GM20000 (cell line): ENCODE measurements at regions not wholly inside any gene's neighbourhood (a gene's known extent, or its start where the extent isn't known, plus 50 kb on each side); places are given as distances from the start of the nearest gene placed in this dataset.

Experiments
- DNase-seq: peaks from one replicate; pipeline ENCODE4 v3.0.0; 2012; ENCODE audit warnings: low spot score
- TF ChIP-seq, protein P1 (sequence below): IDR thresholded peaks from 2 replicates; pipeline ENCODE4 v1.5.1; 2012; ENCODE audit warnings: mild to moderate bottlenecking, control low read depth; ENCODE audit errors: extremely low read depth, missing control alignments

GRCh38 chr7:52243685-52244084 is 791.7 kb upstream of the POM121L12 start:
- DNase-seq: no peak
- TF ChIP-seq, protein P1, sequence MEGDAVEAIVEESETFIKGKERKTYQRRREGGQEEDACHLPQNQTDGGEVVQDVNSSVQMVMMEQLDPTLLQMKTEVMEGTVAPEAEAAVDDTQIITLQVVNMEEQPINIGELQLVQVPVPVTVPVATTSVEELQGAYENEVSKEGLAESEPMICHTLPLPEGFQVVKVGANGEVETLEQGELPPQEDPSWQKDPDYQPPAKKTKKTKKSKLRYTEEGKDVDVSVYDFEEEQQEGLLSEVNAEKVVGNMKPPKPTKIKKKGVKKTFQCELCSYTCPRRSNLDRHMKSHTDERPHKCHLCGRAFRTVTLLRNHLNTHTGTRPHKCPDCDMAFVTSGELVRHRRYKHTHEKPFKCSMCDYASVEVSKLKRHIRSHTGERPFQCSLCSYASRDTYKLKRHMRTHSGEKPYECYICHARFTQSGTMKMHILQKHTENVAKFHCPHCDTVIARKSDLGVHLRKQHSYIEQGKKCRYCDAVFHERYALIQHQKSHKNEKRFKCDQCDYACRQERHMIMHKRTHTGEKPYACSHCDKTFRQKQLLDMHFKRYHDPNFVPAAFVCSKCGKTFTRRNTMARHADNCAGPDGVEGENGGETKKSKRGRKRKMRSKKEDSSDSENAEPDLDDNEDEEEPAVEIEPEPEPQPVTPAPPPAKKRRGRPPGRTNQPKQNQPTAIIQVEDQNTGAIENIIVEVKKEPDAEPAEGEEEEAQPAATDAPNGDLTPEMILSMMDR: no peak

GRCh38 chr7:52233248-52233647 is 802.2 kb upstream of the POM121L12 start:
- TF ChIP-seq, protein P1: no peak
- DNase-seq: no peak

DNA sequence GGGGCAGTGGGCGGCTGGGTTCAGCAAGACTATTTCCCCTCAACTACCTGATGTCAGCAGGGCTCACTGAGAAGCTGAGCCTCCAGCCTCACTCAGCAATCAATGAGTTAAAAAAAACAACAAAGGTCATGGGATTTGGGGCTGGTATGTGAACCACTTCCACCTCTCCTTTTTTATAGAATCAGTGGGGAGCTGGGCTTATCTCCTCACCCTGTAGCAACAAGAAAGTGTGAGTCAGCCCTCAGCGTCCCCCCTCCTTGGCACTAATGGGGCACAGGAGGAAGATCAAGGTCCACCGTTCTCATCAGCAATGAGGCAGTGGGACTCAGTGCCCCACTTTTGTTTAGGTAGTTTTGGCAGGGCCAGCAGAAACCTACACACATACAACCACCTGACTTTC is 823.5 kb upstream of the POM121L12 start:
- TF ChIP-seq, protein P1: no peak
- no peak for DNase-seq

GRCh38 chr7:52209614-52210013 is 825.8 kb upstream of the POM121L12 start:
- TF ChIP-seq, protein P1: no peak

GRCh38 chr7:52197221-52197620 is 838.2 kb upstream of the POM121L12 start:
- TF ChIP-seq, protein P1: no peak
- DNase-seq: no peak

More at GRCh38 chr7:52209614-52210013, 825.8 kb upstream of the POM121L12 start:
- DNase-seq: no peak

DNA sequence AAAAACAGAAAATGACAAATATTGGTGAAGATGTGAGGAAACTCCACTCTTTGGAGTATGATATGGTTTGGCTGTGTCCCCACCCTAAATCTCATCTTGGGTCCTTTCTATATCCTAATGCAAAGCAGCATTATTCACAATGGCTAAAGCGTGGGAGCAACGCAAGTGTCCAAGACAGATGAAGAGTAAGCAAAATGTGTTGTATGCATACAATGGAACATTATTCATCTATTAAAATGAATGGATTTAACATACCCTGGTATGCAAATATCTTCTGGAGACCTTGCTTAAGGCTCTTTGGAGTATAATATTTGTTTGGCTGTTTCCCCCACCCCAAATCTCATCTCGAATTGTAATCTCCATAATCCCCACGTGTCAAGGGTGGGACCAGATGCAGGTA is 839.8 kb upstream of the POM121L12 start:
- no peak for DNase-seq
- TF ChIP-seq, protein P1: no peak

DNA sequence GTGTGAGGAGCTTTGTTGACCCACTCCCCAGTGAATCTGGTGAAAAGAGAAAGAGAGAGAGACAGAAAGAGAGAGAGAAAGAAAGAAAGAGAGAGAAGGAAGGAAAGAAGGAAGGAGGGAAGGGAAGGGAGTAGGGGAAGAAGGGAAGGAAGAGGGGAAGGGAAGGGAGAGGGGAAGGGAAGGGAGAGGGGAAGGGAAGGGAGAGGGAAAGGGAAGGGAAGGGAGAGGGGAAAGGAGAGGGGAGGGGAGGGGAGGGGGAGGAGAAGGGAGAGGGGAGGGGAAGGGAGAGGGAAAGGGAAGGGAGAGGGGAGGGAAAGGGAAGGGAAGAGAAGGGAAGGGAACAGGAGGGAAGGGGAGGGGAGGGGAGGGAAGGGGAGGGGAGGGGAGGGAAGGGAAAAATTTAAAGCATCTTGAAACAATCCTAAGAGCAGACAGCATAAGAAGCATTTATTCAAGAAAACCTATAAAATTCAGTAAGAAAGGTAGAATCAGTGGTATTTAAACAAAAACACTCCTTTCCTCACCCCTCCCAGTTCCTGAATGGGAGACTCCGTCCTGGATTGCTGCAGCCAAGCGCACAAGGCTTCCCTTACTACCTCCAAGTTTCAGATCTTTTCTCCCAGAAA is 846.2 kb upstream of the POM121L12 start:
- TF ChIP-seq, protein P1: no peak
- no peak for DNase-seq
